ENCODE measurements at regions not wholly inside any gene's neighbourhood (a gene's known extent, or its start where the extent isn't known, plus 50 kb on each side); places are given as distances from the start of the nearest gene placed in this dataset.

GRCh38 chr10:28798428-28798955 lies 121.2 kb downstream of the BAMBI start:
- TF ChIP-seq EZH2 (IDR thresholded peaks at IDR 0.05) (no peak), POLR2AphosphoS5 (IDR thresholded peaks at IDR 0.05; ENCODE audit: borderline replicate concordance, low read depth, low read length) (no peak)
